ENCODE measurements at regions not wholly inside any gene's neighbourhood (a gene's known extent, or its start where the extent isn't known, plus 50 kb on each side); places are given as distances from the start of the nearest gene placed in this dataset.
"Not testable (repeated sequence)": the region's sequence is repeated elsewhere in the genome, so short reads cannot be mapped to it uniquely, and the experiment has no call there.

DNA sequence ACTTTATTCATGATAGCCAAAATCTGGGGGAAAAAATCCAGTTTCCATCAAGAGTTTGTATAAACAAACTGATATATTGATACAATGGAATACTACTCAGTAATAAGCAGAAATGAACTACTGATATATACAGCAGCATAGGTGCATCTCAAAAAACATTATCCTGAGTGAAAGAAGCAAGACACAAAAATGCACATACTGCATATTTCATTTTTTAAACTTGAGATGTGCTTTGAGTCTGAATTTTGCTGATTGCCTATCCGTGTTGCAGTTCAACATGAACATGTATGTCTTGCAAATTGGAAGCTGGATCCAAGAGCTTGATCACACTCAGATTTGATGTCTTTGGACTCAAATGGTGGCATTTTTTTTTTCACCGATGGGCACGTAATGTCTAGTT, 132.4 kb downstream of the TSEN15 start:
- intact Hi-C loops (cut with DNase I), result no loop called here
- TF ChIP-seq, protein P1, sequence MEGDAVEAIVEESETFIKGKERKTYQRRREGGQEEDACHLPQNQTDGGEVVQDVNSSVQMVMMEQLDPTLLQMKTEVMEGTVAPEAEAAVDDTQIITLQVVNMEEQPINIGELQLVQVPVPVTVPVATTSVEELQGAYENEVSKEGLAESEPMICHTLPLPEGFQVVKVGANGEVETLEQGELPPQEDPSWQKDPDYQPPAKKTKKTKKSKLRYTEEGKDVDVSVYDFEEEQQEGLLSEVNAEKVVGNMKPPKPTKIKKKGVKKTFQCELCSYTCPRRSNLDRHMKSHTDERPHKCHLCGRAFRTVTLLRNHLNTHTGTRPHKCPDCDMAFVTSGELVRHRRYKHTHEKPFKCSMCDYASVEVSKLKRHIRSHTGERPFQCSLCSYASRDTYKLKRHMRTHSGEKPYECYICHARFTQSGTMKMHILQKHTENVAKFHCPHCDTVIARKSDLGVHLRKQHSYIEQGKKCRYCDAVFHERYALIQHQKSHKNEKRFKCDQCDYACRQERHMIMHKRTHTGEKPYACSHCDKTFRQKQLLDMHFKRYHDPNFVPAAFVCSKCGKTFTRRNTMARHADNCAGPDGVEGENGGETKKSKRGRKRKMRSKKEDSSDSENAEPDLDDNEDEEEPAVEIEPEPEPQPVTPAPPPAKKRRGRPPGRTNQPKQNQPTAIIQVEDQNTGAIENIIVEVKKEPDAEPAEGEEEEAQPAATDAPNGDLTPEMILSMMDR (IDR thresholded peaks at IDR 0.05), result no peak
- no peaks in the 10 kb centered on the region for H3K9me3 ChIP-seq
- DNase-seq (no peak), ATAC-seq (no peak)
- H3K27ac ChIP-seq, result no peak overlapping the region
- H3K27me3 ChIP-seq (ENCODE audit: low read depth), result no peaks in the 10 kb centered on the region
- H3K36me3 ChIP-seq, result no peaks in the 10 kb centered on the region
- H3K4me1 ChIP-seq, result peaks cover 4% of the 10 kb centered on the region
- no peak overlapping the region for H3K4me3 ChIP-seq

DNA sequence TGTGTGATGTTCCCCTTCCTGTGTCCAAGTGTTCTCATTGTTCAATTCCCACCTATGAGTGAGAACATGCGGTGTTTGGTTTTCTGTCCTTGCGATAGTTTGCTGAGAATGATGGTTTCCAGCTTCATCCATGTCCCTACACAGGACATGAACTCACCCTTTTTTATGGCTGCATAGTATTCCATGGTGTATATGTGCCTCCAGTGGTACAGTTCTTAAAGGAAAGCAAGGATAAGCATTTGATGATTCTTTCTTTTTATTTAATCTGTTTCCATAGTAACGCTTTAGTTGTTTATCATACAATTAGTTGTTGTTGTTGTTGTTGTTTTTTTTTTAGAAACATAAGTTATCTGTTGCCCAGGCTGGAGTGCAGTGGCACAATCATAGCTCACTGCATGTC, 133.1 kb downstream of the TSEN15 start:
- H3K4me1 ChIP-seq; ATAC-seq; H3K9me3 ChIP-seq; intact Hi-C loops (cut with DNase I); H3K27me3 ChIP-seq (ENCODE audit: low read depth); DNase-seq; H3K36me3 ChIP-seq; H3K4me3 ChIP-seq; H3K27ac ChIP-seq: not testable (repeated sequence)

DNA sequence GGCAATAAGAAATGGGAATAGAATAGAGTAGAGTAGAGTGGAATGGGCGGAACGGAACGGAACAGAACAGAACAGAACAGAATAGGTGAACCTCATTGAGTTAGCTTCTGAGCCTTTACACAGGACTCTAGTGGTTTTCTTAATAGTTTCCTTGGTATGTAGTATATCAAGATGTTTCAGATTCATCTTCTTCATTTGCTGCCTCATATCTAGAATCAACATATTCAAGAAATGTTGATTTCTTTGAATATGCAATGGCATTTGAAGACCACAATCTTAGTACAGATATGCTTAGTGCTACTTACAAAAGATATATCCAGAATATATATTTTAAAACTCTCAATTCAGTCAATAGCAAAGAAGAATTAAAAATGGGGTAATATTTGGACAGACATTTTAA, 133.8 kb downstream of the TSEN15 start:
- TF ChIP-seq, protein P1 (IDR thresholded peaks at IDR 0.05), result no peak
- peaks cover 4% of the 10 kb centered on the region for H3K4me1 ChIP-seq
- H3K9me3 ChIP-seq, result no peaks in the 10 kb centered on the region
- H3K4me3 ChIP-seq, result no peak overlapping the region
- ATAC-seq, result no peak
- H3K27me3 ChIP-seq (ENCODE audit: low read depth), result no peaks in the 10 kb centered on the region
- no peaks in the 10 kb centered on the region for H3K36me3 ChIP-seq
- intact Hi-C loops (cut with DNase I), result no loop called here
- no peak for DNase-seq
- no peak overlapping the region for H3K27ac ChIP-seq

DNA sequence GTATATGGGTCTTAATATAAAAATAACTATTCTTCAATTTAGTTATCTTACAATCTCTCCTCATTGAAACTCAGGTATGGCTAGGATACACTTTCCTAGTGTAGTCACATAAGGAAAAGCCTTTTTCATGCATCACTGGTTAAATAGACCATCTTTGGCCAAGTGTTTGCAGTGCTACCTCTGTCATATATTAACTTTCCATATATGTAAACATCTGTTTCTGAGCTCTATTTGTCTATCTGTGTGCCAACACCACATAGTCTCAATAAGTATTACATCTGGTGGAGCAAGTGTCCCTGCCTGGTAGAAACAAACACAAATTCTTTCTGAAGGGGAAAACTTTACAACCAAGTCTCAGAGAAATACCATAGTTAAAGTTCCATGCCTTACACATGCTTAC, 134.6 kb downstream of the TSEN15 start:
- DNase-seq (no peak), ATAC-seq (no peak)
- Histone ChIP-seq H3K27ac (no peak overlapping the region), H3K4me3 (no peak overlapping the region), H3K36me3 (no peaks in the 10 kb centered on the region), H3K4me1 (peaks cover 3% of the 10 kb centered on the region), H3K27me3 (ENCODE audit: low read depth) (no peaks in the 10 kb centered on the region), H3K9me3 (no peaks in the 10 kb centered on the region)
- TF ChIP-seq, protein P1 (IDR thresholded peaks at IDR 0.05), result no peak
- intact Hi-C loops (cut with DNase I), result no loop called here

DNA sequence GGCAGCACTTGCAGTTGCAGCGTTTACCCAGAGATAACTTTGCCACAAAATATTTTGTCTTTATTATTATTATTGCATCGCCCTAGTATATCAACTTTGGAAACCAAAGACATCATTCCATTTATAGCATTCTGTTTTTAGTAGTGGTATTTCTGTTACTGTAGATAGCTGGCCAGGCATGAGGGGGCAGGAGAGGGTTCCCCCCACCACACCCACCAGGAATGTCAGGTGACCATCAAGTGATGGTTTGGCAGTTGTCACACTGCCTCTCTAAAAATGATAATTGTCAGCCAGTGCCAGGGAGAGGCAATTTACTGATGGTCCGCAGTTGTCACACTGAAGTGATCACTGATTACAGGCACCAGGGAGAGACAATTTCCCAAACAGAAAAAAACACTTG, 135.6 kb downstream of the TSEN15 start:
- intact Hi-C loops (cut with DNase I), result no loop called here
- TF ChIP-seq, protein P1 (IDR thresholded peaks at IDR 0.05), result no peak

DNA sequence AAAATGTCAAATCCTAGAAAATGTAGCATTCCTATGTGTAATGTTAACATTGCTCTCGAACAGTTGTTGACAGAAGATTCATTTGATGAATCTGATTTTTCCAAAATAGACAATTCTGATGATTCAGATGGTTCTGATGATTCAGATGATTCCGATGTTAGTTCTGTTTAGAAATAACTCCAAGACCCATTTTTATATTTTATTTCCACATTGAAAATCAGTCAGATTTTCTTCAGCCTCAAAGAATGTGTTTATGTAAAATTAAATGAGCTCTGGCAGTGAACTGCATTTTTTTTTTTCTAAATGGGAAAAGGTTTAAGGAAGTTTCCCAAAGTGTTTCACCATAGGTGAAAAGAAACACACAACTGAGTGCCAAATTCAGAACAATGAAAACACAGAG, 136.5 kb downstream of the TSEN15 start:
- Histone ChIP-seq H3K27ac (no peak overlapping the region), H3K4me3 (no peak overlapping the region), H3K9me3 (no peaks in the 10 kb centered on the region), H3K4me1 (no peaks in the 10 kb centered on the region), H3K36me3 (no peaks in the 10 kb centered on the region), H3K27me3 (ENCODE audit: low read depth) (no peaks in the 10 kb centered on the region)
- ATAC-seq (no peak), DNase-seq (no peak)
- intact Hi-C loops (cut with DNase I), result no loop called here
- TF ChIP-seq, protein P1 (IDR thresholded peaks at IDR 0.05), result no peak

More for the DNA sequence above, 135.6 kb downstream of the TSEN15 start:
- H3K36me3 ChIP-seq, result no peaks in the 10 kb centered on the region
- no peak overlapping the region for H3K4me3 ChIP-seq
- DNase-seq (no peak), ATAC-seq (no peak)
- H3K27me3 ChIP-seq (ENCODE audit: low read depth), result no peaks in the 10 kb centered on the region
- no peaks in the 10 kb centered on the region for H3K9me3 ChIP-seq
- H3K4me1 ChIP-seq, result no peaks in the 10 kb centered on the region
- no peak overlapping the region for H3K27ac ChIP-seq
